Retina (tissue), 1 donor: ENCODE measurements at regions not wholly inside any gene's neighbourhood (a gene's known extent, or its start where the extent isn't known, plus 50 kb on each side); places are given as distances from the start of the nearest gene placed in this dataset.
A peak's percentile ranks its signal among the peaks of the same experiment; 100 is the strongest.

Experiments used
- DNase-seq: peaks from one replicate; pipeline ENCODE4 v3.0.0-alpha.2; 2016

DNA sequence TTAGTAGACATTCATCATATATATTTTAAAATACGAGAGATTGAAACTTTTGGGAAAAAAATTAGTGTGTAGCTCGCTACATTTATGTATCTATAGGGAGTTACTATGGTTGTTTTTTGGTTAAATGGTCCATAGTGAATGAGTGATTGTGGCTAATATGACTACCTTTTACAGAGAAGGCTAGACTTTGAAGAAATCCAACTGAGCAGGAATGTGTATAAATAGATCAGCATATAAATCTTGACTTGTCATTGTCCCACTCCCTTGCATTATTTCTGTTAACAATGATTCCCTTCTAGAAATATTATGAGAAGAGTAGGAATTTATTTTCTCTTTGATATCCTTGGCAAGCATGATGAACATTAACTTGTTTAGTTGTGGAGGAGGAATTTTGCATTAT, 737.8 kb upstream of the MAP3K7 start:
- DNase-seq: no peak

- DNase-seq: no peak
Measured at GRCh38 chr6:91317984-91318383, 731.1 kb upstream of the MAP3K7 start.

- no peak for DNase-seq
Measured at GRCh38 chr6:91317247-91317835, 730.5 kb upstream of the MAP3K7 start.

- DNase-seq: no peak
Measured at GRCh38 chr6:91310178-91310577, 723.3 kb upstream of the MAP3K7 start.

DNA sequence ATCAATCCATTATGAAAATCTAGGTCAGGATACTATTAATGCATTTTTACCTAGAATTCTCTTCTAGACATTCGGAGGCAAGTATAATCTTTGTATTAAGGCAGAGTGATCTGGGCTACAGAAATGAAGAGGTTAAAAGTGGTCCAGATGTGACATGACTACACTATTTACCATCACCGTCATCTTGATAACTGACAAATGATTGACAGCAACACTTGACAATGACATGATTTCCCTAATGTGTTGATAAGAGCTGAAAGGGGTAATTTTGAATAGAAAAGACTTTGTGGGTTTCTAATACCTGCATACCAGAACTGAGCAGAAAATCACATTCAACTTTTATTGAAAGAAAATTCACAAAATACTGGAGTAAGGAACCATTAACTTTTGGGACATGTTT, 718.9 kb upstream of the MAP3K7 start:
- DNase-seq: no peak

DNA sequence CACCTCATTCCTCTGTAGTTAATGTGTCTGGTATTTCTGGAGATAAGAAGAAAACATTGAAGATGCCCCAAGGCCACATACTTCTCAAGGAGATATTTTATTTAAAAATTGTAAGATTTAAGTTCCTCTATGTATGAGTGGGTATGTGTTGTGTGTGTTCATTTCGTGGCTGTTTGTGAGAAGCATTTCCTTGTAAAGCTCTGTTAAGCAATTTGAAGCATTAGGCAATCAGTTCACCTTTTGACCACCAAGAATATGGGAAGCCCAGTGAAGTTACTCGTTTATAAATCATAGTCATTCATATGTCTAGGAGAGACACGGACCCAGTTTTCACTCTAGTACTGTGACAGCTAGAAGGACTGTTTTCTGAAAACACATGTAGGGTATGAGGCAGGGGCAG, 717.6 kb upstream of the MAP3K7 start:
- DNase-seq: no peak

- DNase-seq: no peak
Measured at GRCh38 chr6:91303326-91303725, 716.5 kb upstream of the MAP3K7 start.

GRCh38 chr6:91299544-91300491, 712.9 kb upstream of the MAP3K7 start:
- no peak for DNase-seq

- no peak for DNase-seq
Measured at GRCh38 chr6:91298543-91299145, 711.8 kb upstream of the MAP3K7 start.

- DNase-seq: no peak
Measured at GRCh38 chr6:91293395-91293794, 706.5 kb upstream of the MAP3K7 start.

- DNase-seq: no peak
Measured at GRCh38 chr6:91291071-91291470, 704.2 kb upstream of the MAP3K7 start.

GRCh38 chr6:91288741-91289140, 701.9 kb upstream of the MAP3K7 start:
- DNase-seq: no peak

GRCh38 chr6:91281901-91282300, 695.0 kb upstream of the MAP3K7 start:
- no peak for DNase-seq

- no peak for DNase-seq
Measured at GRCh38 chr6:91280494-91280830, 693.6 kb upstream of the MAP3K7 start.

DNA sequence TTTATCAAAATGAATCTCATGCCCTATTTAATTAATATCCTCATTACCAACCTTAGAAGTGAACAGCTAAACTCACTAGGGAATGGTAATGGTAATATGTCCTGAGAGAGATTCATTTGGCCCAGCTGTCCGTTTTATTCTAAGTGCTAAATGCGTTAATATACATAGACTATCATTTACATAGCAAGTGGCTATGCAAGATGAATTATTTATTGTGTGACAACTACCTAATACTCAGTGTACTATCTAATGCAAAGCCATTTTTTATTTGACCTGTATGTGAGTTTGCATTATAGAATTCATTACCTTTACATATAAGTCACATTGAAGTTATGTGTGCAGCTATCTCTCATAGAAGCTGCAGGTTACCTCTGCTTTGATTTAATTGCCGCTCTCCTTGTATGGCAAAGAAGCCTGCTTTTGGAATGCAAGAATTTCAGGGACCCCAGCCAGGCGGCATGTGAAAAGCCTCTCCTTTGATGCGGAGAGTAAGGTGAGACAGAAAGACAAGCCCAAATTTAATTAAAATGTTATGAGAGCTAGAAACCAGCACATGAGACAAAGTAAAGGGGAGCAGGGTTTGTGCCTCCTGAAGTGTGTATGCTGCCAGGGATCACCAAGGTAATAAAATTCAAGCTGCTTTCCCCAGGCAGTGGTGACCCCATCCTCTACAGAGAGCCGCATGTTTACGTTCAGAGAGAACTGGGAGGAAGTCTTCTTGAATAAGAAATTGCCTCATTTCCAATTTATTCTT, 693.0 kb upstream of the MAP3K7 start:
- DNase-seq: no peak

DNA sequence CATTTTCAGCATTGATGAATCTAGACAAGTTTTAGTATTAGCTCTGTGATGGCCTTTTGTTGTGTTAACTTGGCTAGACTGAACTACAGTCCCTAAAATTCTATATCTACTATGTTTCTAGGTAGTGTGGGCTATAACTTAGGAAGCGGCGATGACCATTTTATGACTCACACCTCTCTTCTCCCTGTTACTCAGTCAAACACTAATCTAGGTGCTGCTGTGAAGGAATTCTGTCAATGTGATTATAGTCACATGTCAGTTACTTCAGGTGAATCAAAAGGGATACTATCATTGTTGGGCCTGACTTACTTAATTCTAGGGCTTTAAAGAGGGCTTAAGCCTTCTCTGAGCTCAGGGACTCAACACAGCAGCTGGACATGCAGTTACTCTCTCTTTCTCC, 691.5 kb upstream of the MAP3K7 start:
- DNase-seq: no peak

- no peak for DNase-seq
Measured at GRCh38 chr6:91276315-91276714, 689.4 kb upstream of the MAP3K7 start.

GRCh38 chr6:91273729-91274128, 686.9 kb upstream of the MAP3K7 start:
- no peak for DNase-seq

DNA sequence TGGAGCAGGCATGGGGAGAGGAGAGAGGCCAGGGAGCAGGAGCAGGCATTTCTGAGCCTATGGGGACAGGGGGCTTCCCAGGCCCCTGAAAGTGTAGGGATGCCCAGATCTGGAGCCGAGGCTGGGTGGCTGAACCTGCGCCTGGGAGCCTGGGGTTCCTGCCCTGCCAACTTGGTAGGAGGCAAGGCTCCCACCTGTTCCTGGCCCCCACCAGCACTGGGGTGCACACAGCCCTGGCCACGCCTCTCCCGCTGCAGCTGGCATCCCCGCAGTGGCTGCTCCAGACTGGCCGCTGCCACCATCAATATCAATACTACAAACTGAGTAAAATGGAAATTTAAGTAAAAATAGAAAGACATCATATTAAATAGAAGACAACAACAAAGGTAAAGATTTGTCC, 684.9 kb upstream of the MAP3K7 start:
- no peak for DNase-seq

- DNase-seq: no peak
Measured at GRCh38 chr6:91268941-91269340, 682.1 kb upstream of the MAP3K7 start.

GRCh38 chr6:91267246-91267645, 680.4 kb upstream of the MAP3K7 start:
- DNase-seq: peak; percentile 84

GRCh38 chr6:91266156-91266555, 679.3 kb upstream of the MAP3K7 start:
- no peak for DNase-seq

- DNase-seq: no peak
Measured at GRCh38 chr6:91243436-91243835, 656.6 kb upstream of the MAP3K7 start.

DNA sequence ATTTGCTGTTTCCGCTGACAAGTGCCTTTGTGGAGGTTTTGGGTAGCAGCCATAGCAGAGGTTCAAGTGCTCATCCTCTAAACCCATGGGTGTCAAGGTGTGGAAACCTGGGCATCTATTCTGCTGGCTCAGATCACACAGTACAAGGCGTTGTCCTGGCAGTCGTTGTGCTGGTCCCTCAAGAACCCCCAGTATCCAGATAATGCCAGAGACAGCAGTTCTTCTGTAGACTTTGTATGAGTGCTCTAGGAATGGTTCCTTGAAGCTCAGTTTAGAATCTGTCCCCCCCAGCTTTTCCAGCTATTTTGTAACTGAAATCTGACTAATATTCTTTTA, 655.7 kb upstream of the MAP3K7 start:
- no peak for DNase-seq
